HG03060 (cell line): ENCODE measurements at regions not wholly inside any gene's neighbourhood (a gene's known extent, or its start where the extent isn't known, plus 50 kb on each side); places are given as distances from the start of the nearest gene placed in this dataset.
"Not testable (repeated sequence)": the region's sequence is repeated elsewhere in the genome, so short reads cannot be mapped to it uniquely, and the experiment has no call there.

ENCODE experiments used
- ATAC-seq: cut with Tn5 transposase; IDR thresholded peaks from one replicate; pipeline ENCODE4 v1.9.1; 2021; ENCODE audit warnings: low read depth, moderate number of reproducible peaks; ENCODE audit not compliant: unreplicated experiment

DNA sequence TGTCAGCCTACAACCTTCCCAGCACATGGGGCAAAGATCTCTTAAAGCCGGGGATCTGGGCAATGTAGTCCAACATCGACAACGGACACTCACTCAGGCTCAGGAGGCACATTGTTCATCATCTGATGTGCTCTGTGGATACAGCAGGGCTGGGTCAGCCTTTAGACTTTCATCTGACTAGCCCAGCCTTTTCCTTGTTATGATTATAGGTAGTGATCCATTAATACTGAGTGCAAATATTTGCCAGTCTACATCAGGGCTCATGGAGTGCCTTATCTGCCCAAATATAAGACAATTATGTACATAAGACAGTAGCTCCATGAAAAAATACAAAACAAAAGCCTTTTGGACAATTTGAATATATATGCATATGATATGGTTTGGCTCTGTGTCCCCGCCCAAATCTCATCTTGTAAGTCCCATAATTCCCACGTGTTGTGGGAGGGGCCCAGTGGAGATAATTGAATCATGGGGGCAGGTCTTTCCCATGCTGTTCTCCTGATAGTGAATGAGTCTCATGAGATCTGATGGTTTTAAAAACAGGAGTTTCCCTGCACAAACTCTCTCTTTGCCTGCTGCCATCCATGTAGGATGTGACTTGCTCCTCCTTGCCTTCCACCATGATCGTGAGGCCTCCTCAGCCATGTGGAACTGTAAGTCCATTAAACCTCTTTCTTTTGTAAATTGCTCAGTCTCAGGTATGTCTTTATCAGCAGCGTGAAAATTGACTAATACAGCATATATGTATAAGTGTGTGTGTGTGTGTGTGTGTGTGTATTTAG is 248.5 kb upstream of the FOXN3 start:
- not testable (repeated sequence) for ATAC-seq

DNA sequence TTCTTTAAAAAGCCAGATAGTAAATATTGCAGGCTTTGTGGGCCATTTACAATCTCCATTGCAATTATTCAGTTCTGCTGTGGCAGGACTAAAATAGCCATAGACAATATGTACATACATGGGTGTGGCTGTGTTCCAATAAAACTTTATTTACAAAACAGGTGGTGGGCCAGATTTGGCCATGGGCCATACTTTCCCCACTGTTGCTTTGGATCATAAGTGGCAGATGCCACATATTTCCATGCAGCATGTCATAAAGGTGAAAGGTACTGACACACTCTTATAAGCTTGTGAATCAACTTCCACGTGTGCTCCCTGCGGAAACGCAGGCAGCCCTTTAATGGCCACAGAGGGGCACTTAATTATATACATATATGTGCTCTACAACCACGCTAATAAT is 244.4 kb upstream of the FOXN3 start:
- no peak for ATAC-seq

DNA sequence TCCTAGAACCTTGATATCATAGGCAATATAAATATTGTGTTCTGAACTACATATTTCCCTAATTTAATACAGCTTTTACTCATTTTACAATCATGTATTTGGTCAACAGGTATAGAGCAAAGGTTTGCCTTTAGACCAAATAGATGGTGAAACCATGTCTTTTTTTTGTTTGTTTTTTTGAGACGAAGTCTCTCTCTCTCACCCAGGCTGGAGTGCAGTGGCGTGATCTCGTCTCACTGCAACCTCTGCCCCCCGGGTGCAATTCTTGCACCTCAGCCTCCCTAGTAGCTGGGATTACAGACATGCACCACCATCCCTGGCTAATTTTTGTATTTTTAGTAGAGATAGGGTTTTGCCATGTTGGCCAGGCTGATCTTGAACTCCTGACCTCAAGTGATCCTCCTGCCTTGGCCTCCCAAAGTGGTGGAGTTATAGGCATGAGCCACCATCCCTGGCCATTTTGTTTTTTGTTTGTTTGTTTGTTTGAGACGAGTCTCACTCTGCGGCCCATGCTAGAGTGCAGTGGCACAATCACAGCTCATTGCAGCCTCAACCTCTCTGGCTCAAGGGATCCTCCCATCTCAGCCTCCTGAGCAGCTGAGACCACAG is 243.7 kb upstream of the FOXN3 start:
- ATAC-seq, result not testable (repeated sequence)

DNA sequence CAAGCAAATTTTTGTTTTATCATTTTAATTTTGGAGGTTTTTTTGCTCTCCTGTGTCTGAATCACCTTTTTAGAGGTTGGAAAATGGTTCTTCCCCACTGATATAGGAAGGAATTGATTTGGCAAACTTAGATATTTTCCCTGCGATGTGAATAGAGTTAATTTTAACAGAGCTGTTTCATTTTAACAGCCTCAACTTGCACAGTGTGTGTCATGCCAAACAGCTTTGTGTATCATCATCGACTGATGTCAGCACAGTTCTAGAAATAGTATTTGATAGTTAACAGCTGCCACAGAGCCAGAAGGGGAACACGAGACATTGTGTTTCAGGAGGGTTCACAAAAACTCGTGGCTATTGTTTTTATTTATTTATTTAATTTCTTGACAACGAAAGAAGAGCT is 243.1 kb upstream of the FOXN3 start:
- no peak for ATAC-seq

DNA sequence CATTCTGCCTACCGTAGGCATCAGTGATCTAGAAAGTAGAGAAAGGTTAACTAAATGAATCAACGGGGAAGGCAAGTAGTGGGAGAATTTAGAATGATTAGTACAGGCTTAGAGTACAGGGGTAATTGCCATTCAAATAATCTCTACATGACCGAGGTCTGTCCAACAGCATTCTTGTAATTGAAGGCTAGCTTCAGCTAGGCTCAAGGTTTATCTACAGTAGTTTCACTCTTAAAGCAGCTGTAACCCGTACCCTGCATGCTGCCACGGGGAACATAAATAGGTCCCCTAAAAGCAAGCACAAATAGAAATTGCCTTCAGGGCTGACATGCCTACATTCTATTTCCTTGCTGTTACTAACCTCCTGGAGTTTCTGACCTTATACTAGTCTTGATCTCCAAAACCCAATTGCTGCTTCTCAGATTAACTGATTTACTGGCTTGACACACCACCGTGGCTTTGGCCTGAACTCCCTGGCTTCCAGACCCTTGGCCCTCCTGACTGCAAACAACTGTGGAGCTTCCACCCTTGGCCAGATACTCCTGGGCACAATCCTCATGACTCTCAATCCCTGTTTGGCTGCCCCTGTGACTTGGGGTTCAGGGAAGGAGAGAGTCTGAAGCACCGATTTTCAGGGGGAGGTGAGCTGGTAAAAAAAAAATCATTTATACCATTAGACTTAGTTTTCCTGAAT is 242.1 kb upstream of the FOXN3 start:
- no peak for ATAC-seq

DNA sequence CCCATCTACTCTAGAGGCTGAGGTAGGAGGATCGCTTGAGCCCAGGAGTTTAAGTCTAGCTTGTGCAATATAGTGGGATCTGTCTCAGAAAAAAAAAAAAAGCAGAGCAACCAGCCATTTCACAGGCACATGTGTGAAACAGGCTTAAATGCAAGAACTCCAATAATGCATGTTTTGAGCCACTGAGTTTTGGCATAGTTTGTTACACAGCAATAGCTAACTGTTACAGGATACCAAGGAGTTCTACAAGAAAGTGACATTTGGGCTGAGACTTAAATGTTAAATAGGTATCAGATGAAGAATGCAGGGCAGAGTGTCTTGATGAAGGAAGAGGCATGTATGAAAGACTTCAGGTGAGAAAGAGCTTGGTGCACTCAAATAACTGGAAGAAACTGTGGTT is 240.0 kb upstream of the FOXN3 start:
- ATAC-seq, result no peak

DNA sequence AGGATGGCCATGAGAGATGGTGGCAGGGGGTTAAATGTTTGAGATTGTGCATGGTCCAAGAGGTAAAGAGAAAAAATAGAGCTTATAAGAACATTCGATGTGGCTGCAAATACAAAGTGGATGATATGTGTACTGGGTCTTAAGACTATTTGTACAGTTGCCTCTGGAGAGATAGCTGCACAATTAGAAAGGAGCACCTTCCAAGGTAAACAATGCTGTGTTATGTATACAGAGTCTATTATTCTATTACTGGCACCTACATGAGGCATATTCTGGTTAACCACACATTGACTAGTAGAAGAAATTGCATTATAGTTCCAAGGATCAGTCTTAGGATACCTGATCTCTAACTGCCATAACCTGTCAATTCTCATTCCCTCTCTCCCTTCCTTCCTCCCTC is 238.0 kb upstream of the FOXN3 start:
- ATAC-seq, result no peak

DNA sequence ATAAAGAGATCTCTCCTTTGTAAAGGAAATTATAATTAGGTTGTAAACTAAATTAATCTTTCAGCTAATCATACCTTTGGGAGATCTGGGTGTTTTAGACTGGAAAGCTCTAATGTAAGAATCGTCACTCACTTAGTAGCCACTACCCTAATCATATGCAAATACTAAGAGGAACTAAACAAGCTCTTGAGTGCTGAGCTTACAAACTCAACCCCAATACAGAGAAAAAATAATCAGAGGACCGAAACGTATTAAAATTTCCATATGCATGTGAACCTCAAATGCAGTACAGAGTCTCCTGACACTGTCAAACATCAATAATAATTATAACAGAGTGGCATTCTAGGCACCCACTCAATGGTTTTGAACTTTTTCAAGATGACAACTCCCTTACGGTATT is 235.3 kb upstream of the FOXN3 start:
- no peak for ATAC-seq

DNA sequence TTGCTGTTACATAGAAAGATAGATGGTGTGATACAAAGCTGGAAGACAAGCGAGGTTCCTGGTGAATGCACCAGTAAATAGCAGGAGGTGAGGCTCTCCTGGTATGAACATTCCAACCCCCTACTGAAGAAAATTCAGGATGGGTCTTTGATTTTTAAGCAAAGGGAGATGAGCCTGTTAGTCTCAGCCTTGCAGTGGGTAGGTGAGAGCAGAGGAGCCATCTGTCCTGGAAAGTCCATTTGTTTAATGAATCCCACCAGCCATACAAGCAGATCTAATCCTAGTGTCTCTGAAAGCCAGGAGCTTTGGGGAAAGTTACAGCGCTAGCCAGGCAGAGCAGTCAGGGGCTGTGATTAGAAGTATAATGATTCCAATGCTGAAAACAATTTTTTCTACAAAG is 234.8 kb upstream of the FOXN3 start:
- ATAC-seq, result no peak

DNA sequence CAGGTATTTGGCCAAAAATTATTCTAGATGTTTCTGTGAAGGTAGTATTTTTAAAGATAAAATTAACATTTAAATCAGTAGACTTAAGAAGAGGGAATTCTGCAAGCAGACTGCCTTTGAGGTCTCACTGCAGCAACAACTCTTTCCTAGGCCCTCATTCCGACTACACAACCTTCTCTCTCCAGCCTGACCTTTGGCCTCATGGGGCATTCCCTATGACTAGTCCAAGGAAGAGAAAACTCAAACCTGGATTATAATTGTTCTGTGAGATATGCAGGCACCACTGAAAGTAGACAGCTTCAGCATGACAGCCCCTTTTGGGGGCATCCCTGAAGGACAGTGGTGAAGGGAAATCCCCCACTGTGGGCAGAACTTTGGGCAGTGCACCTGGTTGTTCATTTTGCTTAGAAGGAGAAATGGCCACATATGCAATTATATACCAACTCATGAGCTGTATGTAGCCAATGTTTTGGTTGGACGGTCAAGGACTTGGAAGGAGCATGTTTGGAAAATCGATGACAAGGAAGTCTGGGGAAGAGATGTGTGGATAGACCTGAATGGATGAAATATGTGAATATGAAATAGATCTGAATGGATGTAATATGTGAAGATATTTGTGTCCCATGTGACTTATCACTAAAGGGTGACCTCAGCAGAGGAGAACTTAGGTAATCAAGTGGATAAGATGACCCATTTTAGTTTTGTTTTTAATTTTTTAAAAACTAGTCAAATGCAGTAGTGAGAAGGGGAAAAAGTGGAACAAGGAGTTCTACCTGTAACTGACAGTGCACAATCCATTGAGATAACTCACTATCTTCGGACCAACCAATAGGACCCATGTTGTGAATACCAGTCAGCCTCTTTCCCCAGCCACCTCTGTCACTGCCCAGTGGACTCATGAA is 233.3 kb upstream of the FOXN3 start:
- ATAC-seq, result no peak

DNA sequence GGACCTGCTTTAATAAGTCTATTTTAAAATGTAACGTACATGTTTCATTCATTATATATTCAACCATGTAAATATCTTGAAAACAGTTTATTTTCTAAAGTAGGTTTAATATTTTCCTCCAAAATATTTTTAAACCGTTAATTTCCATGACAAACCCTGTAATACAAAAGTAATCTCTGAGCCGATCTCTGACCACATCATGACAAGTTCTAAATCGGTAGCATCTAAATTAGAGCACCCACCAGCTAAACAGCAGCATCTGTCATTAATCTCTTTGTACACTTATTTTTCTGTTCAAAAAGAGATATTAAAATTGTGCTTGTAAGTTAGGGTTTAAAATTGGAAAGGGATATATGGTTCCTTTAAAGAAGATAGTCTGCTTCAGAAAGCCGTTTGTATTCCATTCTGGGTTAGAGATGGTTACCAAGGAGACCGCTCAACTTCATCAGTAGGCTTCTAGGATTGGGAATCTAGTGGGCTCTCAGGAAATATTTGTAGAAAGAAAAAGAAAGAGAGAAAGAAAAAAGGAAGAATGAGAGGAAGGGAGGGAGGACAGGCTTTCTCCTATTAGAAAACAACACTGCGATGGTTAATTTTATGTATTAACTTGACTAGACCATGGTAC is 232.5 kb upstream of the FOXN3 start:
- no peak for ATAC-seq

DNA sequence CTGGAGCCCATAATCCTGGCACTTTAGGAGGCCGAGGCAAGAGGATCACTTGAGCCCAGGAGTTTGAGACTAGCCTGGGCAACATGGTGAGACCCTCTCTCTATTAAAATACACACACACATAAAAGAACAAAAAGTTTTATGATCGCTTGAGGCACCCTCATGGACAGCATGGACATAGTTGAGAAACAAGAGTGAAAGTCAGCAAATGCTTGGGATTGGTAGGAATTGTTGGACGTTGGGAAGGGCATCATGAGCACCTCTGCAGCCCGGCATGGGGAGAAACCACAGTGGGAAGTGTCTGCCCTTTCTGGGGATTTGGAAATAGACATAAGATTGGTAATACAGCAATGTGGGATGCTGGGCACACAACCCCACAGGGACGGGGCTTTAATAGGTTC is 231.9 kb upstream of the FOXN3 start:
- no peak for ATAC-seq

DNA sequence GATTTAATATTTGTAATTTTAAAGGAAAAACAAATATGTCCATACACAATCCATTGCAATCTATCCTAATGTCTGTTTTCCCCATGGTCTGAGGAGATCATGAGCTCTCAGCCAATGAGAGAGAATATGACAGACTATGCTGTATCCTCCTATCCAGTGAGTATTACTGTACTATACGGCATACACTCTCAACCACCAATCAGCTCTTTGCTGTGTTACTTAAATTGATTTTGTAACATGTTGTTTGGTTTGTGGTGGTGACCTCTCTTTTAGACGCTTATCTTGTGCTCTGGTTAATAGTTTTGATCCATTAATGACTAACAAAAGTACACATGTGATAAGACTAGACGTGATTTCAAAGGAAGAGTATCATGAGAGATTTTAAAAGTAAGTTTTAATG is 231.5 kb upstream of the FOXN3 start:
- ATAC-seq, result no peak

DNA sequence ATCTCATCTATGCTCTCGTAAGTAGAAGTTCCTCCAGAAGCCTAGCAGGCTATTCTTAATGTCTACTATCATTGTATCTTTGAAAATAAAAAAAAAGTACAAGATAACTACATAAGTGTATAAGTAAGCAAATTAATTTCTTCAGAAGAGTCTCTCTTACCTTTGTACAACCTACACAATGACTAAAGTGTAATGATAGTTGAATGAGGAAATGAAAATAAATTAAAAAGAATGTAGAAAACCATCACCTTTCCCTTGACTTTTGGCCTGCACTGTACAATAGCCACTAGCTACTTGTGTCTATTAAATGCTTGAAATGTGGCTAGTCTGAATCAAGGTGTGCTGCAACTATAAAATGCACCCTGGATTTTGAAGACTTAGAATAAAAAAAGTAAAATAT is 229.9 kb upstream of the FOXN3 start:
- no peak for ATAC-seq

DNA sequence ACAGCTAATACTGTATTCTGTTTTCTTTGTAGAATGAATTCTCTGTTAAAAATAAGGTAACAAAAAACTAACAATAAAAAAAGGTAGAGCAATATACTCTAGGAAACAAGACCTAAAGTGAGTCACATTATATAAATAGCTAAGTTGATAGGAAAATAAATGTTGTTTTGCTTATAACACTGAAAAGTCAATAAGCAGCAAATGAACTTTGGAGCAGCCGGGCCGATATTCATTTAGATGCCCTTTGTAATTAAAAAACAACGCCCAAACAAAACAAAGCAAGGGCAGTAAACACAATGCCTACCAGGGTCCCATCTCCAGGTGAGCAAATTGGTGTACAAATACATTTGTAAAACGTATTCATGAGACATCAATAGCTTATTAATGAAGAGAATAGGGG is 227.6 kb upstream of the FOXN3 start:
- no peak for ATAC-seq

DNA sequence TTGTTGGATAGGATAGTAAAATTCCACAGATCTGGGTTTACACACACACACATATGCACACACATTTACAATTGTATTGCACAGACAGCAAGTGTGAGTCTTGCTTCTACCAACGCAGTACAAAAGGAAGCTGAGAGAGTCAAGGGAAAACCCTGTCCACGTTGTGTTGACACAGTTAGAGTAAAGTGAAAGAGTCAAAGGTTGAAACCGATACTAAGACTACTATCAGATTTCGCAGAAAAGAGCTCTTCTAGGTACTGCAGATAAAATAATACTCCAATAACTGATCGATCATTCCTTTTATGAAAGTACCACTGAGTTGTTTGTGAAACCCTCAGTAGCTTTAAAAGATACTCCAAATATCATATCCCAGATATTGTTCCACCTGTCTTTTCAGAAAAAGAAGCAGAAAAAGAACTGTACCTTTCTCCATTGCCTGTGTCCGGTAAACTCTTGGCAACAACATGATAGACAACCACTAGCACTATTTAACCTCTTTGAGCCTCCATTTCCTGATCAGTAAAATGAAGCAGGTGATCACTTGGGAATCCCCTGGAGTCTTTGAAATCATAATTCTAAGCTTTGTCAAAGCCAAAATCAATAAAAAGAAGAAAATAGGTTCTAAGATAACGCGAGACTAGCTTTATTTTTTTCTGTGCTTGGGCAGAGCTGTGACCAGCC is 224.6 kb upstream of the FOXN3 start:
- ATAC-seq, result peak; percentile 96

DNA sequence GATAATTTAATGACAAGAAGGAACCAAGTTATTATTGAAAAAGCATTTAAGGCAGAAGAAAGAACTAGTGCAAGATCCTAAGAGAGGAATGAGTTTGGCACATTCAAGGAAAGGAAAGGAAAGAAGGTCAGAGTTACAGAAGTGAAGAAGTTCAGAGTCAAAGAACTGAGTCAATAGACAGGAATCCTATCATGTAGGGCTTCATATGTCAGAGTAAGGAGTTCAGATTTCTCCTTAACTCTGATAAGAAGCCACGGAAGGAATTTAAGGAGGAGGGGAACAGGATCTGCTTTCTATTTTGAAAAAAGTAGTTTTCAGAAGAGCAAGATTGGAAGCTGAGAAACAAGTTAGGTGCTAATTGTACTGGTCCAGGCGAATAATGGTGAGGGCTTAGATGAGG is 223.1 kb upstream of the FOXN3 start:
- ATAC-seq, result no peak

DNA sequence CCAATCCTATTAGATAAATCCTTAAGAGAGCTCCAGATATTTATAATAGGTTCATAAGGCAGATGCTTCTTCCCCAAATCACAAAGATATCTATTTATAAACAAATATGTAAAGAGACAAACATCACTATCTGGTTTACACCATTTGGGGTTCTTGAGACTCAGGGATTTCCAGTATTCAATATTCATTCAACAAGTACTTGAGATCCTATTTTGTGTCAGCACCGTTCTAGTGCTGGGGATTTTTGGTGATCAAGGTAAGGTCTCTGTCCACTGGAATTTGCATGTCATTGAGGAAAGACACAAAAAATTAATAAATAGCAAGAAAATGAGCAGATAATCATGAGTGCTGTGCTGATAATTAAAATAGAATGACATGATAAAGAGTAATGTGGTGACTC is 222.7 kb upstream of the FOXN3 start:
- no peak for ATAC-seq

DNA sequence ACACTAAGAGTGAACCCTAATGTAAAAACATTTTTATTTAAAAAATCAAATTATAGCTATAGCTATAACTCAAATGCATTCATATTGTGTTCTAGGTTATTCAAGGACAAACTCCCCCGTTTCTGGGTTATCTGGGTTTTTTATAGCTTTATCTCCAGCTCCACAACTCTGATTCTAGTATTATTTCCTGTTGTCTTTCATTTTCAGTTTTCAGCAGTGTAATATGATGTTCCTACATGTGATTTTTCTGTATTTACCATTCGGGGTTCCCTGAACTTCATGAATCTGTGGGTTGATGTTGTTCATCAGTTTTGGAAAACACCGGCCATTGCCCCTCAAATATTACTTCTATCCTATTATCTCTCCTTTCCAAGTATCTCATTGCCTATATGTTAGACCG is 221.9 kb upstream of the FOXN3 start:
- no peak for ATAC-seq

DNA sequence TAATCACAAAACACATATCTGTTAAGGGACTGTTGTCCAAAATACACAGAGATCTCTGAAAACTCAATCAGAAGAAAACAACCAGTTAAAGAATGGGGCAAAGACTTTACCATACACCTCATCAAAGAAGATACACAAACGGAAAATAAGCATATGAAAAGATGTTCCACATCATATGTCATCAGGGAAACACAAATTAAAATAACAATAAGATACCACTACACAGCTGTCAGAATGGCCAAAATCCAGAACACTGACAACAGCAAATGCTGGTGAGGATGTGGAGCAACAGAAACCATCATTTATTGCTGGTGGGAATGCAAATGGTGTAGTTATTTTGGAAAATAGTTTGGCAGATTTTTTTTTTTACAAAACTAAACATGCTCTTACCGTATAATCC is 220.5 kb upstream of the FOXN3 start:
- no peak for ATAC-seq
